Epithelial cell of esophagus (primary cell): ENCODE measurements at regions not wholly inside any gene's neighbourhood (a gene's known extent, or its start where the extent isn't known, plus 50 kb on each side); places are given as distances from the start of the nearest gene placed in this dataset.

ENCODE experiments used
- DNase-seq: peaks from one replicate; pipeline ENCODE4 v3.0.0; 2010; ENCODE audit warnings: low read depth
- H3K4me3 ChIP-seq: 2 replicates; pipeline ENCODE4 v1.5.1; 2011; ENCODE audit warnings: mild to moderate bottlenecking, low read length, control low read depth
- CTCF ChIP-seq: IDR thresholded peaks from 2 replicates; pipeline ENCODE4 v1.5.1; 2011; ENCODE audit warnings: low read depth, mild to moderate bottlenecking, low read length, control low read depth, inconsistent platforms; ENCODE audit not compliant: insufficient read depth; ENCODE audit errors: missing control alignments

- DNase-seq: no peak
- TF ChIP-seq CTCF: no peak
- H3K4me3 ChIP-seq: no peak overlapping the region
Measured at GRCh38 chr10:131735577-131735976, 165.2 kb upstream of the PPP2R2D start.

- TF ChIP-seq CTCF: no peak
- no peak overlapping the region for H3K4me3 ChIP-seq
- no peak for DNase-seq
Measured at GRCh38 chr10:131736321-131736980, 164.4 kb upstream of the PPP2R2D start.

DNA sequence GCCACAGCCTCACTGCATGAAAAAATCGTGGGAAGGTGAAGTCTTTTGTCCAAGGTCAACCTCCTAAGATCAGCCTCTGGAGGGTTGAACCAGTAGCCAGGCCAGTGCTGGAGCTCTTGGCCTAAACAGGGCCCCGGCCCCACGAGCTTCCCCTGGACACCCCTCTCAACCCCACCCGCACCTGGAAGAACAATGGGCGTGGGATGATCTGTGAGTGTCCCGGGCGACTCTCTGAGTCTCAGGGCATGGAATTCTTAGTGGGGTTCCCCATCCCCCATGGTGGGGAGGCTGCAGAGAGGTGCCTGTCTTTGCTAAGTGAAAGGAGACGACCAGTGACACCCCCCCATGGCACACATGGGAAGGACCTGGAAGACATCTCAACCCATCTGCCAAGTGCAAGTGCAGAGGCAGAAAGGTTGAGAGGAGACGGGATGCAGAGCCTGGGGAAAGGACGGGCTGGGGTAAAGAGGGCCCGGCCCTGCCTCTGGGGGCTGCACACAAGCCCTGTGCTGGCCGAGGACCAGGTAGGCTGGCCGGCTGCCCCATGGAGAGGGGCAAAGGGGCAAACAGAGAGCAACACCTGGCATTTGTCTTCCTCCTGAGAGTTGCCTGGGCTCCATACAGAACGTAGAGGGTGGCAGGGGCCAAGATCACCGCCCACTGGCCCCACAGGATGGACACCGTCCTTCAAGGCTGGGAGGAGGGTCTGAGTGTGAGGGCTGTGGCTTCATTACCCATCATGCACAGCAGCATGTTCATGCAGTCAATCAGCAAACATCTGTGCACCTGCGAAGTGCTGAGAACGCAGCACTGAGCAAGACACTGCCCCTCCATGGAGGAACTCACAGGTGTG is 163.0 kb upstream of the PPP2R2D start:
- no peak for DNase-seq

DNA sequence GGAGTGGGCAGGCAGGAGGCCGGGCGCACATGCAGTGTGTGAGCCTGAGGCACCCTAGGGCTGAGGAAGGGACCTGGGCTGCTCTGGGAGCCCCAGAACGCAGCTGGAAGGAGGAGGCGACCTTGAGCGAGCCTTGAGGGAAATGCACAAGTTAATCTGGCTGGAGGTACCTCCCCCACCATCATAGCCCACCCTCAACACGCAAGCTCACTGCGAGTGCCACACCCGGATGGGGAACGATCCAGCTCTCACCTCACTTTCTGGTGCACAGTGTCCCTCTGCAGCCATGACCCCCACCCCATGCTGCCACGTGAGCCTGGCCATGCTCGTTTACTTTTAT is 162.4 kb upstream of the PPP2R2D start:
- DNase-seq: no peak
- TF ChIP-seq CTCF: no peak
- H3K4me3 ChIP-seq: no peak overlapping the region

More for the DNA sequence above, 163.0 kb upstream of the PPP2R2D start:
- TF ChIP-seq CTCF: no peak
- no peak overlapping the region for H3K4me3 ChIP-seq

- no peak for DNase-seq
- no peak overlapping the region for H3K4me3 ChIP-seq
- no peak for TF ChIP-seq CTCF
Measured at GRCh38 chr10:131739206-131739605, 161.6 kb upstream of the PPP2R2D start.

- no peak for DNase-seq
- no peak overlapping the region for H3K4me3 ChIP-seq
- no peak for TF ChIP-seq CTCF
Measured at GRCh38 chr10:131742500-131742951, 158.3 kb upstream of the PPP2R2D start.
